ENCODE measurements at regions not wholly inside any gene's neighbourhood (a gene's known extent, or its start where the extent isn't known, plus 50 kb on each side); places are given as distances from the start of the nearest gene placed in this dataset.

DNA sequence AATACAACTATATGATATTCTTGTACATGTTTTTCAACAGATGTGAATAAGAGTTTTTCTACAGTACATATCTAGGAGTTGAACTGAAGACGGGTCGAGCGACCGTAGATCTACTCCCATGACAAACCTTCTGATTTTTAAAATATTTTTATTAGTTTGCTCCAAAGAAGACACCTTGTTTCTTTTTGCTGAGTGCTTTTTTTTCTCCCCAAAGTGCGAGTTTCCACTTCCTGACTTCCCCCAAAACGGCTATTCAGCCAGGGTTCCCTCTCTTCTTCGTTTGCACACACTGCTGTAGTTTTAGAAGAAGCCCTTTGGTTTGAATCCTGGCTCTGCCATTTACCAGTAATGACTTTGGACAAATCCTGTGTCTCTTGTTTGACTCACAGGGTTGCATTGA is 241.7 kb upstream of the MAF start:
- H3K27ac ChIP-seq (ENCODE audit: low read length), result no peak overlapping the region
- DNase-seq (ENCODE audit: low read depth, low spot score) (no peak), ATAC-seq (no peak)
- no peaks in the 10 kb centered on the region for H3K36me3 ChIP-seq (ENCODE audit: control insufficient read depth, insufficient read depth, low read length)
- POLR2A ChIA-PET, result no interaction called here
- no peak overlapping the region for H3K4me3 ChIP-seq (ENCODE audit: low read depth in 2 of 2, low read length in 2 of 2)
- BruUV-seq (replicated peaks), result no TSS peak
- H3K4me1 ChIP-seq (ENCODE audit: control insufficient read depth, insufficient read depth, low read length), result no peaks in the 10 kb centered on the region
- no peaks in the 10 kb centered on the region for H3K9me3 ChIP-seq (ENCODE audit: control insufficient read depth, insufficient read depth, low read depth, low read length)
- H3K27me3 ChIP-seq (ENCODE audit: control insufficient read depth, insufficient read depth, low read length), result no peaks in the 10 kb centered on the region
- intact Hi-C loops (cut with micrococcal nuclease; ENCODE audit: unreplicated experiment) (no loop called here), in situ Hi-C loops (cut with HindIII; ENCODE audit: low pct_unique_long_range_greater_than_20kb, low sequenced_read_pairs) (no loop called here)
- CTCF ChIA-PET, result no interaction called here
- TF ChIP-seq, protein P1, sequence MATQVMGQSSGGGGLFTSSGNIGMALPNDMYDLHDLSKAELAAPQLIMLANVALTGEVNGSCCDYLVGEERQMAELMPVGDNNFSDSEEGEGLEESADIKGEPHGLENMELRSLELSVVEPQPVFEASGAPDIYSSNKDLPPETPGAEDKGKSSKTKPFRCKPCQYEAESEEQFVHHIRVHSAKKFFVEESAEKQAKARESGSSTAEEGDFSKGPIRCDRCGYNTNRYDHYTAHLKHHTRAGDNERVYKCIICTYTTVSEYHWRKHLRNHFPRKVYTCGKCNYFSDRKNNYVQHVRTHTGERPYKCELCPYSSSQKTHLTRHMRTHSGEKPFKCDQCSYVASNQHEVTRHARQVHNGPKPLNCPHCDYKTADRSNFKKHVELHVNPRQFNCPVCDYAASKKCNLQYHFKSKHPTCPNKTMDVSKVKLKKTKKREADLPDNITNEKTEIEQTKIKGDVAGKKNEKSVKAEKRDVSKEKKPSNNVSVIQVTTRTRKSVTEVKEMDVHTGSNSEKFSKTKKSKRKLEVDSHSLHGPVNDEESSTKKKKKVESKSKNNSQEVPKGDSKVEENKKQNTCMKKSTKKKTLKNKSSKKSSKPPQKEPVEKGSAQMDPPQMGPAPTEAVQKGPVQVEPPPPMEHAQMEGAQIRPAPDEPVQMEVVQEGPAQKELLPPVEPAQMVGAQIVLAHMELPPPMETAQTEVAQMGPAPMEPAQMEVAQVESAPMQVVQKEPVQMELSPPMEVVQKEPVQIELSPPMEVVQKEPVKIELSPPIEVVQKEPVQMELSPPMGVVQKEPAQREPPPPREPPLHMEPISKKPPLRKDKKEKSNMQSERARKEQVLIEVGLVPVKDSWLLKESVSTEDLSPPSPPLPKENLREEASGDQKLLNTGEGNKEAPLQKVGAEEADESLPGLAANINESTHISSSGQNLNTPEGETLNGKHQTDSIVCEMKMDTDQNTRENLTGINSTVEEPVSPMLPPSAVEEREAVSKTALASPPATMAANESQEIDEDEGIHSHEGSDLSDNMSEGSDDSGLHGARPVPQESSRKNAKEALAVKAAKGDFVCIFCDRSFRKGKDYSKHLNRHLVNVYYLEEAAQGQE (IDR thresholded peaks at IDR 0.05; ENCODE audit: insufficient read depth in 1 of 2, low read depth in 2 of 2, low read length in 1 of 2), result no peak
- no peak for TF ChIP-seq POLR2AphosphoS5 (IDR thresholded peaks at IDR 0.05; ENCODE audit: low read depth, low read length)
- TF ChIP-seq SIN3A (IDR thresholded peaks at IDR 0.05; ENCODE audit: borderline replicate concordance, insufficient read depth, low read depth, low read length), result no peak
- TF ChIP-seq TCF7L2 (IDR thresholded peaks at IDR 0.05; ENCODE audit: low read depth, low read length), result no peak
- TF ChIP-seq, protein P2, sequence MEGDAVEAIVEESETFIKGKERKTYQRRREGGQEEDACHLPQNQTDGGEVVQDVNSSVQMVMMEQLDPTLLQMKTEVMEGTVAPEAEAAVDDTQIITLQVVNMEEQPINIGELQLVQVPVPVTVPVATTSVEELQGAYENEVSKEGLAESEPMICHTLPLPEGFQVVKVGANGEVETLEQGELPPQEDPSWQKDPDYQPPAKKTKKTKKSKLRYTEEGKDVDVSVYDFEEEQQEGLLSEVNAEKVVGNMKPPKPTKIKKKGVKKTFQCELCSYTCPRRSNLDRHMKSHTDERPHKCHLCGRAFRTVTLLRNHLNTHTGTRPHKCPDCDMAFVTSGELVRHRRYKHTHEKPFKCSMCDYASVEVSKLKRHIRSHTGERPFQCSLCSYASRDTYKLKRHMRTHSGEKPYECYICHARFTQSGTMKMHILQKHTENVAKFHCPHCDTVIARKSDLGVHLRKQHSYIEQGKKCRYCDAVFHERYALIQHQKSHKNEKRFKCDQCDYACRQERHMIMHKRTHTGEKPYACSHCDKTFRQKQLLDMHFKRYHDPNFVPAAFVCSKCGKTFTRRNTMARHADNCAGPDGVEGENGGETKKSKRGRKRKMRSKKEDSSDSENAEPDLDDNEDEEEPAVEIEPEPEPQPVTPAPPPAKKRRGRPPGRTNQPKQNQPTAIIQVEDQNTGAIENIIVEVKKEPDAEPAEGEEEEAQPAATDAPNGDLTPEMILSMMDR (IDR thresholded peaks at IDR 0.05), result no peak

DNA sequence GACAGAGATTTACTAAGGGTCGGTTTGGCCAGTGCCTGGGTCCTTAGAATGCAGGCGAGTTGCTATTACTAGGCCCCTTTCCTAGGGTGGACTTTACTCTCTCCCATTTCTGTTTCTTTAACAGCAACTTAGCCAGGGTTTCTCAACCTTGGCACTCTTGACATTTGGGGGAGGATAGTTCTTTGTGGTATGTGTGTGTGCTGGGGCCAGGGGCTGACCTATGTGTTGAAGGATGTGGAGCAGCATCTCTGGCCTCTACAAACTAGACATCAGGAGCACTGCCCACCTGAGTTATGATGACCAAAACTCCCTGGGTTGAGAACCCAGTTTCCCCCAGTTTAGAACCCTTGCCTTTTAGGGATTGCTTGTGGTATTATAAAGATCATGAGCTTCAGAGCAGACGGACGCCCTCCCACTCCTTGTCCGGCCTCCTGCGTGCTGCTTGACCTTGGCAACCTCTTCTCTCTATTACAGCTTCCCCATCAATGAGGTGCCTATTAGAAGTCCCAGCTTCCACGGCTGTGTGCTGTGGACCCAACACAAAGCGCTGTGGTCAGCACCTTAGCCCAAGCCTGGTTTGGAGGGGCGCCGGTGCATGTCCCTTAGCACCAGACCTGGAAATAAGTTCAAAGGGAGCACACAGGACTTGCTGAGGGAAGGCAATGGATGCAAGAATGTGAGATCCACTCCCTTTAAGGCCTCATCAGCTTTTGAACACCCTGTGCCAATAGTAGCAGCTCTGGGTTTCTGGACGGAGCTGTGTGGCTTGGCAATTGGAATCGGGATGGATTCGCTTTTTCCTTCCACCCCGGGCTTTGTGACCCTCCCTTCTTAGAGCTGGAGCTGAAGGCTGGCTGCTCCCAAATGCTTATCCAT is 239.2 kb upstream of the MAF start:
- no TSS peak for BruUV-seq (replicated peaks)

More for the DNA sequence above, 239.2 kb upstream of the MAF start:
- no peak for TF ChIP-seq SIN3A (IDR thresholded peaks at IDR 0.05; ENCODE audit: borderline replicate concordance, insufficient read depth, low read depth, low read length)
- TF ChIP-seq, protein P2 (IDR thresholded peaks at IDR 0.05), result no peak
- no peak for TF ChIP-seq POLR2AphosphoS5 (IDR thresholded peaks at IDR 0.05; ENCODE audit: low read depth, low read length)
- TF ChIP-seq, protein P1 (IDR thresholded peaks at IDR 0.05; ENCODE audit: insufficient read depth in 1 of 2, low read depth in 2 of 2, low read length in 1 of 2), result no peak
- TF ChIP-seq TCF7L2 (IDR thresholded peaks at IDR 0.05; ENCODE audit: low read depth, low read length), result no peak
- H3K27ac ChIP-seq (ENCODE audit: low read length), result no peak overlapping the region
- ChIA-PET CTCF (no interaction called here), POLR2A (no interaction called here)
- in situ Hi-C loops (cut with HindIII; ENCODE audit: low pct_unique_long_range_greater_than_20kb, low sequenced_read_pairs) (no loop called here), intact Hi-C loops (cut with micrococcal nuclease; ENCODE audit: unreplicated experiment) (no loop called here)
- ATAC-seq, result no peak
- H3K9me3 ChIP-seq (ENCODE audit: control insufficient read depth, insufficient read depth, low read depth, low read length), result no peaks in the 10 kb centered on the region
- no peaks in the 10 kb centered on the region for H3K27me3 ChIP-seq (ENCODE audit: control insufficient read depth, insufficient read depth, low read length)
- DNase-seq (ENCODE audit: low read depth, low spot score), result no peak
- no peaks in the 10 kb centered on the region for H3K4me1 ChIP-seq (ENCODE audit: control insufficient read depth, insufficient read depth, low read length)
- H3K36me3 ChIP-seq (ENCODE audit: control insufficient read depth, insufficient read depth, low read length), result no peaks in the 10 kb centered on the region
- H3K4me3 ChIP-seq (ENCODE audit: low read depth in 2 of 2, low read length in 2 of 2), result no peak overlapping the region
